IPS-15b (cell line): ENCODE measurements at regions not wholly inside any gene's neighbourhood (a gene's known extent, or its start where the extent isn't known, plus 50 kb on each side); places are given as distances from the start of the nearest gene placed in this dataset.

Experiments
- H3K27me3 ChIP-seq: one replicate; pipeline ENCODE4 v1.6.1; 2013; ENCODE audit warnings: low read length; ENCODE audit not compliant: control insufficient read depth, insufficient read depth
- H3K36me3 ChIP-seq: one replicate; pipeline ENCODE4 v1.6.1; 2013; ENCODE audit warnings: low read length; ENCODE audit not compliant: control insufficient read depth, insufficient read depth
- H3K4me1 ChIP-seq: one replicate; pipeline ENCODE4 v1.6.1; 2013; ENCODE audit warnings: mild to moderate bottlenecking, low read length; ENCODE audit not compliant: control insufficient read depth, insufficient read depth
- H3K4me3 ChIP-seq: one replicate; pipeline ENCODE4 v1.5.1; 2013; ENCODE audit warnings: low read depth, low read length
- H3K9ac ChIP-seq: one replicate; pipeline ENCODE4 v1.6.1; 2013; ENCODE audit warnings: low read depth, mild to moderate bottlenecking, low read length
- H3K9me3 ChIP-seq: one replicate; pipeline ENCODE4 v1.6.1; 2013; ENCODE audit warnings: mild to moderate bottlenecking, low read length; ENCODE audit not compliant: control insufficient read depth, insufficient read depth

DNA sequence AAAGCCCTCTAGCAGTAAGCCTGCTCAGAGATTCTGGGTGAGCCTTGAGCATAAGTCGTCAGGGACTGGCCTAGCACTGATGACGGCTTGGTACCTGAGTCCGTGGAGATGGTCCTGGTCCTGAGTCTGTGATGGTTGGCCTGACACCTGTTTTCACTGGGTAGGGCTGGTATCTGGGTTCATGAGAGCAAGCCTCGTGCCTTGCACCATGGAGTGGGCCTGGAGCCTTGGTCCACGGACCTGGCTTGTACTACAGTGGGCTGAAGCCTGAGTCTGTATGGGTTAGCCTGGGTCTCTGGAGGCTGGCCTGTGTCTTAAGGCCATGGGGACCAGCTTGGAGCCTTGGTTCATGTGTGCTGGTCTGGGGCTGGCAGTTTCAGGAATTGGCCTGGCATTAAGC is 310.3 kb upstream of the ISL1 start:
- no peak overlapping the region for H3K4me3 ChIP-seq
- no peaks in the 10 kb centered on the region for H3K27me3 ChIP-seq
- no peaks in the 10 kb centered on the region for H3K4me1 ChIP-seq
- no peaks in the 10 kb centered on the region for H3K36me3 ChIP-seq
- no peak overlapping the region for H3K9ac ChIP-seq
- no peaks in the 10 kb centered on the region for H3K9me3 ChIP-seq

DNA sequence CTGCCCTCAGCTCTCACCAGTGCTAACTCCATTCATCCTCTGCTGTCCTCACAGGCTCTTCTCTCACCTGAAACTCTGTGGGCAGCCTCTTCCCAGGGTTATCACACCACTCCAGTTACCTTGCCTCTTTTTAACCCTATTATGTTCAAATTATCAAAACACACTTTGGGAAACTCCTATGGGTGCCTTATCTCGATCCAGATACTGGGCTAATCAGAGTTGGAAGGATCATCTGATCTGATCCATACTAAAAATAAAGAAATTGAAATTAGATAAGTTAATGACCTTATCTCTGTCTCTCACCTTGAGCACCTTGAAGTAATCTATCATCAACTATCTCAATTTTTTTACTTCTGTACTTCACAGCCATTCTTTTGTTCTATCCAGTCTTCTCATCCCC is 300.5 kb upstream of the ISL1 start:
- Histone ChIP-seq H3K36me3 (no peaks in the 10 kb centered on the region), H3K4me1 (no peaks in the 10 kb centered on the region), H3K27me3 (no peaks in the 10 kb centered on the region), H3K9ac (no peak overlapping the region), H3K9me3 (no peaks in the 10 kb centered on the region), H3K4me3 (no peak overlapping the region)

DNA sequence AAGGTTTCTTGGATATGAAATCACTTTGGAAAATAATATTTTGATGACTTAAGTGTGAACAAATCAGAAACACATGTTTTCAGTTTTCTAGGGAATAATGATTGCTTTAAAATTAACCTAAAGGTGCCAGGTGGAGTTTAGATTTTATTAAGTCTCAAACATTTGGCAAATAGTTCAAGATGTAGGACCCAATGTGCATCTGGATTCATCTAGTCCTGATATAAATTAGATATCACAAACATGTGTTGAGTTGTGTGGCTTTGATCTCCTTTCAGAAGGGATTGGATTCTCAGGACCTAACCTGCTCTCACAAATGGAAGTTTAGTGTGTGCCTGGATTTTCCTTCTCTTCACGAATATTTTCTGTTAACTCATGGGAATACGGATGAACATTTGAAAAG is 291.4 kb upstream of the ISL1 start:
- Histone ChIP-seq H3K36me3 (no peaks in the 10 kb centered on the region), H3K4me1 (no peaks in the 10 kb centered on the region), H3K27me3 (no peaks in the 10 kb centered on the region), H3K4me3 (no peak overlapping the region), H3K9ac (no peak overlapping the region), H3K9me3 (no peaks in the 10 kb centered on the region)

DNA sequence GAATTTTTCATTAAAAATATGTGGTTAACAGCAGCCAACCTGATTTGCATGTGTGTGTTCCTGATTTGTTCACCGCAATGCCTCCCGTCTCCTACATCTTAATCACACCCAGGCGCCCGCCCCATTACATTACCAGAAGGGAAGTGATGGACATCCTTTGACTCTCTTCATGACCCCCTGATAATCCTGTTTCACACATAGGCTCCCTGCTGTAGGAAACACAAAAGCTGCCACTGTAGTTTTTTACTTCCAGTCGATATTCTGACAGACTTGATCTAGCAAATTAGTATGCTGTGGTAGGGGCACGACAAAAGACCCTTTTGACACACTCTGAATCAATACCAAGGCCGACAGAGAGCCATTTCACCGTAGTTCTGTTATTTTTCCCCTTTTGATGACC is 287.8 kb upstream of the ISL1 start:
- Histone ChIP-seq H3K4me3 (no peak overlapping the region), H3K9ac (no peak overlapping the region), H3K4me1 (no peaks in the 10 kb centered on the region), H3K9me3 (no peaks in the 10 kb centered on the region), H3K36me3 (no peaks in the 10 kb centered on the region), H3K27me3 (no peaks in the 10 kb centered on the region)

DNA sequence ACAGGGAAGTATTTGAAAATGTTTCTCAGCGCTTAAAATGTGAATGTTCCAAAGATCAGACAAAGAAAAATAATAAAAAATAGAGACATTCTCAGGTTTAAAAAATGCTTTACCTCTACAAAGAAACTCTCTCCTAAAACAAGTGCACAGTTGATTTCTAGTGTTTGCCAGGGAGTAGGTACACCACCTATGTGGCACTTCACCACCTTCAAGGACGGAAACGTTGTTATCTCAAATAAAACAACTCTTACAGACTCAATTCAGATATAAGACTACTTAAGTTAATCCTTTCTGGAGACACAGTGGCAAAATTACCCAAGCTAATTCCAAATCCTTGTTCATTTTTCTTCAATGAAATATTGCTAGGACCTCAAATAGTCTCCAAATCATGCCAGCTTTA is 286.4 kb upstream of the ISL1 start:
- H3K4me1 ChIP-seq: no peaks in the 10 kb centered on the region
- H3K9ac ChIP-seq: no peak overlapping the region
- H3K27me3 ChIP-seq: no peaks in the 10 kb centered on the region
- no peaks in the 10 kb centered on the region for H3K9me3 ChIP-seq
- no peak overlapping the region for H3K4me3 ChIP-seq
- no peaks in the 10 kb centered on the region for H3K36me3 ChIP-seq

DNA sequence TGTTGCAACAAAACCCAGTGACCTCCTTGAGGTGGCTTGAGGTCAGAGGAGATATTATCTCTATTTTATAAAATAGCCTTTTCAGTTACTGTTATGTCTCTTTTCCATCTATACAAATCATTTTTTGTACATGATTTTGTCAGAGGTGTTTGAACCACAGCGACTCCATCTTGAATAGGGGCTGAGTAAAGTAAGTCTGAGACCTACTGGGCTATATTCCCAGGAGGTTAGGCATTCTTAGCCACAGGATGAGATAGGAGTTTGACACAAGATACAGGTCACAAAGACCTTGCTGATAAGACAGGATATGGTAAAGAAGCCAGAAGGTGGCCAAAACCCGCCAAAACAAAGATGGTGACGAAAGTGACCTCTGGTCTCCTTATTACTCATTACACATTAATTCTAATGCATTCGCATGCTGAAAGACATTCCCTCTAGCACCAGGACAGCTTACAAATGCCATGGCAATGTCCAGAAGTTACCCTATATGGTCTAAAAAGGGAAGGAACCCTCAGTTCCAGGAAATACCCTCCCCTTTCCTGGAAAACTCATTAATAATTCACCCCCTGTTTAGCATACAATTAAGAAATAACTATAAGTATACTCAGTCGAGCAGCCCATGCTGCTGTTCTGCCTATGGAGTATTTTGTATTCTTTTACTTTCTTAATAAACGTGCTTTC is 283.9 kb upstream of the ISL1 start:
- Histone ChIP-seq H3K36me3 (no peaks in the 10 kb centered on the region), H3K27me3 (no peaks in the 10 kb centered on the region), H3K4me3 (no peak overlapping the region)

DNA sequence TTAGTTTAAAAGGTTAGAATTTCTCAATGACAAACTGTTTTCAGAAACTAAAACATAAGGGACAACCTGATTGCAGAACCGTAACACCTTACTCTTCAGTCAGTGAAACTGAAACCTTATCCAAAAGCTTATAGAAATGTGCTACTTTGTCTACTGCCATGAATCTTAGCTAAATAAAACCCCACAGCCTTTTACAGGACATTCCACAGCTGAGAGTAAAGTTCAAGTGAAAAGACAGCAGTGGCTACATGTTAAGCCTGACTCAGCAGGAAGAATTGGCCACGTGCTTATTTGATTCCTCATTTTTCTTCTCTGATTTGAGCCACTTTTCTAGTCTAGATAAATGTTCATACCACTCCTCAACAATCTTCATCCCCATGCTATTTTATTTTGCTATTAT is 278.7 kb upstream of the ISL1 start:
- H3K27me3 ChIP-seq: no peaks in the 10 kb centered on the region
- no peak overlapping the region for H3K4me3 ChIP-seq
- H3K4me1 ChIP-seq: no peaks in the 10 kb centered on the region
- no peak overlapping the region for H3K9ac ChIP-seq
- no peaks in the 10 kb centered on the region for H3K9me3 ChIP-seq
- H3K36me3 ChIP-seq: no peaks in the 10 kb centered on the region

More for the DNA sequence above, 283.9 kb upstream of the ISL1 start:
- no peaks in the 10 kb centered on the region for H3K4me1 ChIP-seq
- H3K9ac ChIP-seq: no peak overlapping the region
- H3K9me3 ChIP-seq: no peaks in the 10 kb centered on the region

DNA sequence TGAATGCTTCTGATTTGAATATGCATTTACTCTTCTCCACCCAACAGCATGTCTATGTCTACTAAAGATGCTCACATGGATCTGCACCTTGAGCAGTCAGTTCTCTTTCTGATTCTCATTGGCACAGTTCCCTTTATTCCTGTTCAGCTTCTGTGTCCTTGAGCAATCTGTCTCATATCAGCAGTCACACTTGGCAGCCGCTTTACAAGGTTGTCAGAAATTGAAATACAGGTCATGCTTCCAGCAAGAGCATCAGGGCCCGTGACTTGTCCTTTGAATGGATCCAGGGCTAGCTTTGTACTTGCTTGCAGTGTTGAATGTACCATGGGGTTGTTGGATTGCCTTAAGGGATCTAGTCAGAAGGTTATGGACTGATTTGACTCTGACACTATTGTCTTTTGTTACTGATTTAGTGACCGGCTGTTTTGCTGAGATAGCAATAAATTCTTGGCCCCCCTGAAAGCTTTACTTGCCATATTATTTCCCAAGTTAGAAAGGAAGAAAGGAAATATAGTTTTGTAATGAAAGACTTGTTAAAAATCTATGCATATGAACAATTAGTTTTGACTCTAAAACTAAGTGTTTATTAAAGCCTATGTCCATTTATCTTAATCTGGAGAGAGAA is 273.4 kb upstream of the ISL1 start:
- Histone ChIP-seq H3K4me3 (no peak overlapping the region), H3K9me3 (no peaks in the 10 kb centered on the region), H3K9ac (no peak overlapping the region), H3K4me1 (no peaks in the 10 kb centered on the region), H3K27me3 (no peaks in the 10 kb centered on the region), H3K36me3 (no peaks in the 10 kb centered on the region)

DNA sequence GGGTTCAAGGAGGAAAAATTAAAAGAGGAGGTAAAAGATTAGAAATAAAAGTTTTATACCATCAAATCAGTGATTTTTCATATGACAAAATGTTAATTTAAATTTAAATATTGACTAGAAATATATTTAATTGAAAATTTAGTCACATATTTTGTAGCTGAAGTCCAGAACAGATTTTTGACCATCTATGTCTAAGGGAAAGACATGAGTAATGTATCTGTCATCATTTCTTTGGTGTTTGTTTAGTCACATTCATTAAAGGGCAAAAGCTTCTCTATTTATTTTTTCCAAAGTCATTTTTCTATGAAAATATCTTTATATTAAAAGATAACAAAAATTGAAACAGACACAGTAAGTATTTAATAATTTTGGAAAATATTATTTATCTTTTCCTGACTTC is 252.0 kb upstream of the ISL1 start:
- no peaks in the 10 kb centered on the region for H3K4me1 ChIP-seq
- no peak overlapping the region for H3K4me3 ChIP-seq
- no peaks in the 10 kb centered on the region for H3K36me3 ChIP-seq
- no peak overlapping the region for H3K9ac ChIP-seq
- no peaks in the 10 kb centered on the region for H3K27me3 ChIP-seq
- no peaks in the 10 kb centered on the region for H3K9me3 ChIP-seq

DNA sequence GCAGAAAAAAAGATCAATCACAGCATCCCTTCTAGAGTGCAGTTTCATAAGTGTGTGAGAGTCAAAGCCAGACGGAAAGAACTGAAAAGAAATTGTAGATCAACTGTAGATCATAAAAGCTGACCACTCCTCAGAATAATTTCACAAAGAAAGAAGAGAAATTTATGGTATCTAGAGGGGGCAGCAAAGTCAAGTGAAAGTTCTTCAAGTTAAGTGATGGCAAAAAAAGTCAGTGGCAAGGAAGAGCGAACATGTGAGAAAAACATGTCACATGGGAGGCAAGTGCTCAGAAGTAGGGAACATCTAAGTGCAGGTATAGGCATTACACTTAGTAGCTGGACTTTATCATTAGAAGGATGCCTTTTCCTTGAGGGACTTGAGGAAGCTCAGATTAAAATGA is 245.1 kb upstream of the ISL1 start:
- Histone ChIP-seq H3K4me3 (no peak overlapping the region), H3K27me3 (no peaks in the 10 kb centered on the region), H3K9ac (no peak overlapping the region), H3K4me1 (no peaks in the 10 kb centered on the region), H3K36me3 (no peaks in the 10 kb centered on the region), H3K9me3 (no peaks in the 10 kb centered on the region)

DNA sequence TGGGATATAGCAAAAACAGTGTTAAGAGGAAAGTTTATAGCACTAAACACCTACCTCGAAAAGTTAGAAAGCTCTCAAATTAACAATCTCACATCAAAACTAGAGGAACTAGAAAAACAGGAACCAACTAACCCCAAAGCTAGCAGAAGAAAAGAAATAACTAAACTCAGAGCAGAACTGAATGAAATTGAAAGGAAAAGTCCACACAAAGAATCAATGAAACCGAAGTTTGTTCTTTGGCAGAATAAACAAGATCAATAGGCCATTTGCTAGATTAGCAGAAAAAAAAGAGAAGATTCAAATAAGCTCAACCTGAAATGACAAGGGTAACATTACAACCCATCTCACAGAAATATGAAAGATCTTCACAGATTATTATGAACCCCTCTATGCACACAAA is 234.8 kb upstream of the ISL1 start:
- Histone ChIP-seq H3K27me3 (no peaks in the 10 kb centered on the region), H3K9ac (no peak overlapping the region), H3K9me3 (no peaks in the 10 kb centered on the region), H3K4me3 (no peak overlapping the region), H3K36me3 (no peaks in the 10 kb centered on the region), H3K4me1 (no peaks in the 10 kb centered on the region)

DNA sequence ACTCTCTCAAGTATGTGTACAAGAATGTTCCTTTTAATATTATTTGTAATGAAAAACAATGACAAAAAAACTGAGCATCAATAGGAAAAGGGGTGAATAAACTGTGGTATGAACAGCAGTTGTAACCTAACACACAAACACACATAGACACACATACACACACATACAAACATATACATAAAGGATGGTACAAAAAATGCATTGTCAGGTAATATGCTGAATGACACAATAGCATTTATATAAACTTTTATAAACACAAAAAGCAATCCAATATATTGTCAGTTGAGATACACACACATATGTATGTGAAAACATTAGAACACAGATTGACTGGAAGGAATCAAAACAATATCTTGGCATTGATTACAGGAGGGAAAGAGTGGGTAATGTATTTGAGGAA is 227.0 kb upstream of the ISL1 start:
- H3K4me1 ChIP-seq: peaks cover 8% of the 10 kb centered on the region
- no peaks in the 10 kb centered on the region for H3K27me3 ChIP-seq
- H3K4me3 ChIP-seq: no peak overlapping the region
- peaks cover 2% of the 10 kb centered on the region for H3K36me3 ChIP-seq
- H3K9ac ChIP-seq: no peak overlapping the region
- no peaks in the 10 kb centered on the region for H3K9me3 ChIP-seq
